GM23248 (cell line): ENCODE measurements at regions not wholly inside any gene's neighbourhood (a gene's known extent, or its start where the extent isn't known, plus 50 kb on each side); places are given as distances from the start of the nearest gene placed in this dataset.

Experiments used
- EZH2 ChIP-seq: fragments of 200-600 bp; sonication (generic); IDR thresholded peaks from 2 replicates; pipeline ENCODE4 v1.6.1; 2018; ENCODE audit warnings: antibody characterized with exemption, mild to moderate bottlenecking; ENCODE audit not compliant: insufficient read depth, poor library complexity, severe bottlenecking
- EZH2phosphoT487 ChIP-seq: fragments of 200-600 bp; sonication (generic); IDR thresholded peaks from 2 replicates; pipeline ENCODE4 v1.6.1; 2018; ENCODE audit warnings: antibody characterized with exemption, moderate library complexity, mild to moderate bottlenecking, low read depth; ENCODE audit not compliant: insufficient read depth

DNA sequence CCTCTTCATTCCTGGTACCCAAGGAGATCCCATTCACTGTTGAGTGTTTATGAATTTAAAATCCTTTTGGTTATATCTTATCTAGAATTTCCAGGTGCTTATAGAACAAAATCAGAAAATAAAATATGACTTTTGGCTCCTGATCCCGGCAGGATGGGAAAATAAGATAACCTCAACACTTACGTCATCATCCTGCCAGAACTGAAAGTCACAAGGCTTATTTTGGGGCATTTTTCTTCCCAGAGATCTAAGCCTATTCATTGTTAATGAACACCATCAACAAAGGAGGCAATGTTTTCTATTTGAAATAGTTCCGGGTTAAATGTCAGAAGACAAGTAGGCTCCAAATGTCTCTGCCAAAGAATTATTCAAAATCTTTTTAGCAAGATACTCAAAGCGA, 580.6 kb downstream of the TFAP2A start:
- TF ChIP-seq EZH2 = no peak
- TF ChIP-seq EZH2phosphoT487 = no peak
